ENCODE measurements at regions not wholly inside any gene's neighbourhood (a gene's known extent, or its start where the extent isn't known, plus 50 kb on each side); places are given as distances from the start of the nearest gene placed in this dataset.

DNA sequence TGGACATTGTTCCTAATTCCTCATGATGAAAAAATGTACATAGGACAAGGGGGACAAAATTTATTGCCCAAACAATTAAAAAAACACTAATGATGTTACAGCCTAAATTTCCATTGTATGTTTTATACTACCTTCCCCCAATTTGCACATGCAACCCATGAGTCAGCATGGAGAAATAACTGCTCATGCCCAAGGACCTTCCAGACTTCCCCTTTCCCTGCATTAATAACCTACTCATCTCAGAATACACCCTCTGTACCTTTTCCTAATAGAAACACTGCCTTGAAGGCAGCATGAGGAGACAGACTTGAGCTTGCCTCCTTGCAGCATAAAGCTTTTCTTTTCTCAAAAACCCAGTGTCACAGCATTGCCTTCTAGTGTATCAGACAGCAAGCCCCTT, 2402.8 kb downstream of the TP53TG3F start:
- dilution Hi-C loops (cut with MboI; ENCODE audit: extremely low pct_ligation_motif_present, low sequenced_read_pairs) = no loop called here
- H3K9me3 ChIP-seq (ENCODE audit: control insufficient read depth, low read depth, low read length) = no peaks in the 10 kb centered on the region
- DNase-seq (ENCODE audit: low read depth, low spot score) (no peak), FAIRE-seq (no peak)
- no peak overlapping the region for H3K4me3 ChIP-seq (ENCODE audit: control insufficient read depth in 2 of 3, extremely low read depth in 1 of 3, insufficient read depth in 2 of 3, low read depth in 1 of 3, low read length in 3 of 3)
- H3K4me1 ChIP-seq (ENCODE audit: control insufficient read depth, extremely low read depth, insufficient read depth, low read length) = no peaks in the 10 kb centered on the region
- H3K9me1 ChIP-seq (ENCODE audit: control insufficient read depth, extremely low read depth, insufficient read depth, low read length) = no peaks in the 10 kb centered on the region
- no peaks in the 10 kb centered on the region for H4K20me1 ChIP-seq (ENCODE audit: control insufficient read depth, extremely low read depth, insufficient read depth, low read length)
- H3K27me3 ChIP-seq (ENCODE audit: control insufficient read depth, extremely low read depth, insufficient read depth, low read length) = no peaks in the 10 kb centered on the region
- H3K27ac ChIP-seq (ENCODE audit: control insufficient read depth, insufficient read depth, low read length) = no peak overlapping the region
- no peak overlapping the region for H2AFZ ChIP-seq (ENCODE audit: control insufficient read depth, low read length)
- no peak overlapping the region for H3K9ac ChIP-seq (ENCODE audit: control insufficient read depth, extremely low read depth, insufficient read depth, low read length)
- no peaks in the 10 kb centered on the region for H3K36me3 ChIP-seq (ENCODE audit: control insufficient read depth in 2 of 2, extremely low read depth in 1 of 2, insufficient read depth in 2 of 2, low read length in 2 of 2)
- no peaks in the 10 kb centered on the region for H3K79me2 ChIP-seq (ENCODE audit: control insufficient read depth, insufficient read depth, low read length)
- TF ChIP-seq EZH2 (IDR thresholded peaks at IDR 0.05; ENCODE audit: low read length) (no peak), CTCF (optimal IDR thresholded peaks at IDR 0.05 in 1 of 3, IDR thresholded peaks at IDR 0.05 in 1 of 3, conservative IDR thresholded peaks at IDR 0.05 in 1 of 3; ENCODE audit: extremely low read depth in 1 of 3, insufficient read depth in 2 of 3, low read length in 3 of 3) (no peak)
- no peak overlapping the region for H3K4me2 ChIP-seq (ENCODE audit: control insufficient read depth, extremely low read depth, insufficient read depth, low read depth, low read length)

DNA sequence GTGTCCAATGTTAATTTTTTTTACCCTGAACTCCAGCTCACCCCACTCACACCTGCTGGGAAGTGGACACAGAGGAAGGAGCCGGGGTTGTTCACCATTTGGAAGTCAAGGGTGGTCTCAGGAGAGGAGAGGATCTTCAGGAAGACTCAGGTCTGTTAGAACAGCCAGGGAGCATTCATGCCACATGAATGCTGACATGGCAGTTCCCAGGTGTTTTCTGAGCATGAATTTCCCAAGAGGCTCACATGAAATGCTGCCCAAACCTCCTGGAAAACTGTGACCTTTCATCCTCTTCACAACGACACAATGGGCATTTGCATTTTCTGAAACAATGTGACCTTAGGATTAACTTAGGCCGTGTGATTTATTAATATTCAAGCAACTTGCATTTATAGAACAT, 2409.2 kb downstream of the TP53TG3F start:
- FAIRE-seq (no peak), DNase-seq (ENCODE audit: low read depth, low spot score) (no peak)
- Histone ChIP-seq H3K4me2 (ENCODE audit: control insufficient read depth, extremely low read depth, insufficient read depth, low read depth, low read length) (no peak overlapping the region), H3K79me2 (ENCODE audit: control insufficient read depth, insufficient read depth, low read length) (no peaks in the 10 kb centered on the region), H3K4me1 (ENCODE audit: control insufficient read depth, extremely low read depth, insufficient read depth, low read length) (no peaks in the 10 kb centered on the region), H2AFZ (ENCODE audit: control insufficient read depth, low read length) (no peak overlapping the region), H3K27me3 (ENCODE audit: control insufficient read depth, extremely low read depth, insufficient read depth, low read length) (no peaks in the 10 kb centered on the region), H3K9me3 (ENCODE audit: control insufficient read depth, low read depth, low read length) (no peaks in the 10 kb centered on the region), H3K9ac (ENCODE audit: control insufficient read depth, extremely low read depth, insufficient read depth, low read length) (no peak overlapping the region), H3K36me3 (ENCODE audit: control insufficient read depth in 2 of 2, extremely low read depth in 1 of 2, insufficient read depth in 2 of 2, low read length in 2 of 2) (no peaks in the 10 kb centered on the region), H3K27ac (ENCODE audit: control insufficient read depth, insufficient read depth, low read length) (no peak overlapping the region), H4K20me1 (ENCODE audit: control insufficient read depth, extremely low read depth, insufficient read depth, low read length) (no peaks in the 10 kb centered on the region), H3K9me1 (ENCODE audit: control insufficient read depth, extremely low read depth, insufficient read depth, low read length) (no peaks in the 10 kb centered on the region), H3K4me3 (ENCODE audit: control insufficient read depth in 2 of 3, extremely low read depth in 1 of 3, insufficient read depth in 2 of 3, low read depth in 1 of 3, low read length in 3 of 3) (no peak overlapping the region)
- TF ChIP-seq EZH2 (IDR thresholded peaks at IDR 0.05; ENCODE audit: low read length) = no peak
- no peak for TF ChIP-seq CTCF (optimal IDR thresholded peaks at IDR 0.05 in 1 of 3, IDR thresholded peaks at IDR 0.05 in 1 of 3, conservative IDR thresholded peaks at IDR 0.05 in 1 of 3; ENCODE audit: extremely low read depth in 1 of 3, insufficient read depth in 2 of 3, low read length in 3 of 3)
- dilution Hi-C loops (cut with MboI; ENCODE audit: extremely low pct_ligation_motif_present, low sequenced_read_pairs) = no loop called here

Data from keratinocyte (primary cell).